ENCODE measurements at regions not wholly inside any gene's neighbourhood (a gene's known extent, or its start where the extent isn't known, plus 50 kb on each side); places are given as distances from the start of the nearest gene placed in this dataset.
"Not testable (repeated sequence)": the region's sequence is repeated elsewhere in the genome, so short reads cannot be mapped to it uniquely, and the experiment has no call there.

DNA sequence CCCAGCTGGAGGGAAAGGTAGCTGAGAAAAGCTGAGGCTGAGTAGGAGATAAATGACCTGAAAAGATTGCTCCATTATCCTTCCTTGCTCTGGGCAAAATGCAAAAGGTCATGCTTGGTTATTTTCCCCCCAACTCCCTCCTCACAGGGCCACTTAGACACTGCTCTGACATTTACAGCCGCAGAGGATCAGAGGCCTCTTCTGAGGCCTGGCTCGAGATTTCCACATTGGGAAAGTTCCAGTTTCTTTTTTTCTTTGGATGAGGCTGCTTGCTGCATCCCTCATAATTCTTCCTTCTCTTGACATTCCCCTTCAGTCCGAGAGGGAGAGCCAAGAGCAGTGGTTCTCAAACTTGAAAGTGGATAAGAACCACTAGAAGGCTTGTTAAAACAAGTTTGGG is 60.1 kb upstream of the HSPA9 start:
- Mint-ChIP-seq H3K27me3 (ENCODE audit: low read depth, unreplicated experiment) (peaks cover 44% of the 10 kb centered on the region), H3K27ac (ENCODE audit: unreplicated experiment) (no peak overlapping the region), H3K4me1 (ENCODE audit: low read depth, unreplicated experiment) (peaks cover 5% of the 10 kb centered on the region), H3K4me3 (ENCODE audit: unreplicated experiment) (no peak overlapping the region), H3K36me3 (ENCODE audit: low read depth, unreplicated experiment) (no peaks in the 10 kb centered on the region), H3K9me3 (ENCODE audit: unreplicated experiment) (no peaks in the 10 kb centered on the region)
- H3K79me2 ChIP-seq (ENCODE audit: insufficient read depth, low read length): no peaks in the 10 kb centered on the region
- H3K36me3 ChIP-seq (ENCODE audit: insufficient read depth, low read length): no peaks in the 10 kb centered on the region
- no peaks in the 10 kb centered on the region for H3K9me3 ChIP-seq (ENCODE audit: insufficient read depth, low read depth, low read length)
- H2AFZ ChIP-seq (ENCODE audit: low read depth, low read length): no peak overlapping the region
- no peak overlapping the region for H3K27ac ChIP-seq (ENCODE audit: low read depth, low read length)
- no peaks in the 10 kb centered on the region for H3K27me3 ChIP-seq (ENCODE audit: insufficient read depth, low read length)
- H3K9ac ChIP-seq (ENCODE audit: low read length): no peak overlapping the region
- no peak overlapping the region for H3K4me3 ChIP-seq (ENCODE audit: insufficient read depth, low read depth, low read length)
- no peak overlapping the region for H3K4me2 ChIP-seq (ENCODE audit: low read length)
- H4K20me1 ChIP-seq (ENCODE audit: insufficient read depth, low read length): no peaks in the 10 kb centered on the region
- no peak for FAIRE-seq
- no peaks in the 10 kb centered on the region for H3K4me1 ChIP-seq (ENCODE audit: insufficient read depth, low read length)
- DNase-seq (ENCODE audit: low read depth): peak; percentile 14
- TF ChIP-seq EZH2 (IDR thresholded peaks at IDR 0.05; ENCODE audit: insufficient read depth, low read length): no peak
- TF ChIP-seq, protein P1, sequence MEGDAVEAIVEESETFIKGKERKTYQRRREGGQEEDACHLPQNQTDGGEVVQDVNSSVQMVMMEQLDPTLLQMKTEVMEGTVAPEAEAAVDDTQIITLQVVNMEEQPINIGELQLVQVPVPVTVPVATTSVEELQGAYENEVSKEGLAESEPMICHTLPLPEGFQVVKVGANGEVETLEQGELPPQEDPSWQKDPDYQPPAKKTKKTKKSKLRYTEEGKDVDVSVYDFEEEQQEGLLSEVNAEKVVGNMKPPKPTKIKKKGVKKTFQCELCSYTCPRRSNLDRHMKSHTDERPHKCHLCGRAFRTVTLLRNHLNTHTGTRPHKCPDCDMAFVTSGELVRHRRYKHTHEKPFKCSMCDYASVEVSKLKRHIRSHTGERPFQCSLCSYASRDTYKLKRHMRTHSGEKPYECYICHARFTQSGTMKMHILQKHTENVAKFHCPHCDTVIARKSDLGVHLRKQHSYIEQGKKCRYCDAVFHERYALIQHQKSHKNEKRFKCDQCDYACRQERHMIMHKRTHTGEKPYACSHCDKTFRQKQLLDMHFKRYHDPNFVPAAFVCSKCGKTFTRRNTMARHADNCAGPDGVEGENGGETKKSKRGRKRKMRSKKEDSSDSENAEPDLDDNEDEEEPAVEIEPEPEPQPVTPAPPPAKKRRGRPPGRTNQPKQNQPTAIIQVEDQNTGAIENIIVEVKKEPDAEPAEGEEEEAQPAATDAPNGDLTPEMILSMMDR (IDR thresholded peaks at IDR 0.05; ENCODE audit: insufficient read depth, low read depth, low read length): no peak

DNA sequence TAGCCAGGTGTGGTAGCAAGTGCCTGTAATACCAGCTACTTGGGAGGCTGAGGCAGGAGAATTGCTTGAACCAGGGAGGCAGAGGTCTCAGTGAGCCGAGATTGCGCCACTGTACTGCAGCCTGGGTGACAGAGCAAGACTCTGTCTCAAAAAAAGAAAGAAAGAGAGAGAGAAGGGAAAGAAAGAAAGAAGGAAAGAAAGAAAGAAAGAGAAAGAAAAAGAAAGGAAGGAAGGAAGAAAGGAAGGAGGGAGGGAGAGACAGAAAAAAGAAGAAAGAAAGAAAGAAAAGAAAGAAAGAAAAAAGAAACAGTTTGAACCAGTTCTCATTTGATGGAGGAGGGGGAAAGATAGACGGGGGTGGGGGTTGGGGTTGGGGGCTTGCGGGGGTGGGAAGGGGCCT is 59.6 kb upstream of the HSPA9 start:
- H3K4me1 Mint-ChIP-seq (ENCODE audit: low read depth, unreplicated experiment); H3K4me2 ChIP-seq (ENCODE audit: low read length); H3K27ac Mint-ChIP-seq (ENCODE audit: unreplicated experiment); H2AFZ ChIP-seq (ENCODE audit: low read depth, low read length); FAIRE-seq; H3K27me3 ChIP-seq (ENCODE audit: insufficient read depth, low read length); H3K9me3 ChIP-seq (ENCODE audit: insufficient read depth, low read depth, low read length); H3K36me3 Mint-ChIP-seq (ENCODE audit: low read depth, unreplicated experiment); H3K4me3 ChIP-seq (ENCODE audit: insufficient read depth, low read depth, low read length); H3K79me2 ChIP-seq (ENCODE audit: insufficient read depth, low read length); H3K27ac ChIP-seq (ENCODE audit: low read depth, low read length); H3K4me3 Mint-ChIP-seq (ENCODE audit: unreplicated experiment); H3K4me1 ChIP-seq (ENCODE audit: insufficient read depth, low read length); H3K36me3 ChIP-seq (ENCODE audit: insufficient read depth, low read length); H3K9me3 Mint-ChIP-seq (ENCODE audit: unreplicated experiment); DNase-seq (ENCODE audit: low read depth); H3K9ac ChIP-seq (ENCODE audit: low read length); H4K20me1 ChIP-seq (ENCODE audit: insufficient read depth, low read length): not testable (repeated sequence)
- peaks cover 40% of the 10 kb centered on the region for H3K27me3 Mint-ChIP-seq (ENCODE audit: low read depth, unreplicated experiment)

DNA sequence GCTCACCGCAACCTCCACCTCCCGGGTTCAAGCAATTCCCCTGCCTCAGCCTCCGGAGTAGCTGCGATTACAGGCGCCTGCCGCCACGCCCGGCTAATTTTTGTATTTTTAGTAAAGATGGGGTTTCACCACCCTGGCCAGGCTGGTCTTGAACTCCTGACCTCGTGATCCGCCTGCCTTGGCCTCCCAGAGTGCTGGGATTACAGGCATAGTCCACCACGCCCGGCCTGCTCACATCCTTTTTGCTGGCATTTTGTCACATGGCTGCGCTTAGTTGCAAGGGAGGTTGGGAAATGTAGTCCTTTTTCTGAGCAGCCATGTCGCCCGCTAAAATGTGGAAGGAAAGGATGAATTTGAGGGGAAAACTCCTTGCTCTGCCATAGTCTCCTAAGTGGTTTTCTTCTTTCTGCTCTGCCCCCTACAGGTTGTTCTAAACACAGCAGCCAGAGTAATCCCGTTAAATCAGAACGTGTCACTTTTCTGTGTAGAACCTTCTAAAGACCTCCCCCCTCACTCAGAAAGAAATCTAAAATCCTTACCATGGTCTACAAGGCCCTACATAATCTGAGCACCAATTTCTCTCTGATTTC is 57.8 kb upstream of the HSPA9 start:
- Mint-ChIP-seq H3K4me3 (ENCODE audit: unreplicated experiment) (no peak overlapping the region), H3K27ac (ENCODE audit: unreplicated experiment) (peak overlapping the region; percentile 47), H3K9me3 (ENCODE audit: unreplicated experiment) (no peaks in the 10 kb centered on the region), H3K4me1 (ENCODE audit: low read depth, unreplicated experiment) (peaks cover 5% of the 10 kb centered on the region), H3K27me3 (ENCODE audit: low read depth, unreplicated experiment) (peaks cover 23% of the 10 kb centered on the region), H3K36me3 (ENCODE audit: low read depth, unreplicated experiment) (no peaks in the 10 kb centered on the region)
- Histone ChIP-seq H3K36me3 (ENCODE audit: insufficient read depth, low read length) (no peaks in the 10 kb centered on the region), H3K9me3 (ENCODE audit: insufficient read depth, low read depth, low read length) (no peaks in the 10 kb centered on the region), H3K27me3 (ENCODE audit: insufficient read depth, low read length) (no peaks in the 10 kb centered on the region), H2AFZ (ENCODE audit: low read depth, low read length) (peak overlapping the region; percentile 18), H3K27ac (ENCODE audit: low read depth, low read length) (no peak overlapping the region), H3K79me2 (ENCODE audit: insufficient read depth, low read length) (no peaks in the 10 kb centered on the region), H3K4me2 (ENCODE audit: low read length) (no peak overlapping the region), H4K20me1 (ENCODE audit: insufficient read depth, low read length) (no peaks in the 10 kb centered on the region), H3K9ac (ENCODE audit: low read length) (no peak overlapping the region), H3K4me1 (ENCODE audit: insufficient read depth, low read length) (no peaks in the 10 kb centered on the region), H3K4me3 (ENCODE audit: insufficient read depth, low read depth, low read length) (no peak overlapping the region)
- peak; percentile 29 for FAIRE-seq
- DNase-seq (ENCODE audit: low read depth): peak; percentile 62
- no peak for TF ChIP-seq EZH2 (IDR thresholded peaks at IDR 0.05; ENCODE audit: insufficient read depth, low read length)
- TF ChIP-seq, protein P1 (IDR thresholded peaks at IDR 0.05; ENCODE audit: insufficient read depth, low read depth, low read length): peak; percentile 36
